ENCODE measurements at regions not wholly inside any gene's neighbourhood (a gene's known extent, or its start where the extent isn't known, plus 50 kb on each side); places are given as distances from the start of the nearest gene placed in this dataset.

DNA sequence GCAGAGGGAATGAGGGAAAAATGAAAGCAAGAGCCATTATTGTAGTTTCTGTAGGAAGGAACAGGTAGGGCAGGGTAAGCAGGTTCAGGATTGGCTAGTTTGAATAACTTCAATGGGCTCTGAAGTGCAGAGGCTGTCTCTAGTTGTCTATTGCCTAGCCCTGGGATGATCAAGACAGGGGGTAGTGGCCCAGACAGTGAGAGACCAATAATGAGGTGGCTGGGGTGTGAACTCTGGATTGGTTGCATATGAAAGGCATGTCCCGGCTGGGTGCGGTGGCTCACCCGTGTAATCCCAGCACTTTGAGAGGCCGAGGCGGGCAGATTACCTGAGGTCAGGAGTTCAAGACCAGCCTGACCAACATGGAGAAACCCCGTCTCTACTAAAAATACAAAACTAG is 67.5 kb upstream of the SLC38A11 start:
- no peak for TF ChIP-seq JUND (IDR thresholded peaks at IDR 0.05)
- no peak for TF ChIP-seq CTCF (IDR thresholded peaks at IDR 0.05; ENCODE audit: low read depth, low read length, missing input control)
- TF ChIP-seq, protein P1, sequence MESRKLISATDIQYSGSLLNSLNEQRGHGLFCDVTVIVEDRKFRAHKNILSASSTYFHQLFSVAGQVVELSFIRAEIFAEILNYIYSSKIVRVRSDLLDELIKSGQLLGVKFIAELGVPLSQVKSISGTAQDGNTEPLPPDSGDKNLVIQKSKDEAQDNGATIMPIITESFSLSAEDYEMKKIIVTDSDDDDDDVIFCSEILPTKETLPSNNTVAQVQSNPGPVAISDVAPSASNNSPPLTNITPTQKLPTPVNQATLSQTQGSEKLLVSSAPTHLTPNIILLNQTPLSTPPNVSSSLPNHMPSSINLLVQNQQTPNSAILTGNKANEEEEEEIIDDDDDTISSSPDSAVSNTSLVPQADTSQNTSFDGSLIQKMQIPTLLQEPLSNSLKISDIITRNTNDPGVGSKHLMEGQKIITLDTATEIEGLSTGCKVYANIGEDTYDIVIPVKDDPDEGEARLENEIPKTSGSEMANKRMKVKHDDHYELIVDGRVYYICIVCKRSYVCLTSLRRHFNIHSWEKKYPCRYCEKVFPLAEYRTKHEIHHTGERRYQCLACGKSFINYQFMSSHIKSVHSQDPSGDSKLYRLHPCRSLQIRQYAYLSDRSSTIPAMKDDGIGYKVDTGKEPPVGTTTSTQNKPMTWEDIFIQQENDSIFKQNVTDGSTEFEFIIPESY (IDR thresholded peaks at IDR 0.05): no peak
- TF ChIP-seq TAF1 (conservative IDR thresholded peaks at IDR 0.05): no peak
- TF ChIP-seq MAX (IDR thresholded peaks at IDR 0.05): no peak
- no peak for TF ChIP-seq EGR1 (IDR thresholded peaks at IDR 0.05; ENCODE audit: low read depth in 2 of 2)
- TF ChIP-seq, protein P2, sequence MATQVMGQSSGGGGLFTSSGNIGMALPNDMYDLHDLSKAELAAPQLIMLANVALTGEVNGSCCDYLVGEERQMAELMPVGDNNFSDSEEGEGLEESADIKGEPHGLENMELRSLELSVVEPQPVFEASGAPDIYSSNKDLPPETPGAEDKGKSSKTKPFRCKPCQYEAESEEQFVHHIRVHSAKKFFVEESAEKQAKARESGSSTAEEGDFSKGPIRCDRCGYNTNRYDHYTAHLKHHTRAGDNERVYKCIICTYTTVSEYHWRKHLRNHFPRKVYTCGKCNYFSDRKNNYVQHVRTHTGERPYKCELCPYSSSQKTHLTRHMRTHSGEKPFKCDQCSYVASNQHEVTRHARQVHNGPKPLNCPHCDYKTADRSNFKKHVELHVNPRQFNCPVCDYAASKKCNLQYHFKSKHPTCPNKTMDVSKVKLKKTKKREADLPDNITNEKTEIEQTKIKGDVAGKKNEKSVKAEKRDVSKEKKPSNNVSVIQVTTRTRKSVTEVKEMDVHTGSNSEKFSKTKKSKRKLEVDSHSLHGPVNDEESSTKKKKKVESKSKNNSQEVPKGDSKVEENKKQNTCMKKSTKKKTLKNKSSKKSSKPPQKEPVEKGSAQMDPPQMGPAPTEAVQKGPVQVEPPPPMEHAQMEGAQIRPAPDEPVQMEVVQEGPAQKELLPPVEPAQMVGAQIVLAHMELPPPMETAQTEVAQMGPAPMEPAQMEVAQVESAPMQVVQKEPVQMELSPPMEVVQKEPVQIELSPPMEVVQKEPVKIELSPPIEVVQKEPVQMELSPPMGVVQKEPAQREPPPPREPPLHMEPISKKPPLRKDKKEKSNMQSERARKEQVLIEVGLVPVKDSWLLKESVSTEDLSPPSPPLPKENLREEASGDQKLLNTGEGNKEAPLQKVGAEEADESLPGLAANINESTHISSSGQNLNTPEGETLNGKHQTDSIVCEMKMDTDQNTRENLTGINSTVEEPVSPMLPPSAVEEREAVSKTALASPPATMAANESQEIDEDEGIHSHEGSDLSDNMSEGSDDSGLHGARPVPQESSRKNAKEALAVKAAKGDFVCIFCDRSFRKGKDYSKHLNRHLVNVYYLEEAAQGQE (IDR thresholded peaks at IDR 0.05): no peak
- no peak for TF ChIP-seq GABPA (IDR thresholded peaks at IDR 0.05 in 1 of 2, conservative IDR thresholded peaks at IDR 0.05 in 1 of 2)
- no peak for TF ChIP-seq FOXA1 (IDR thresholded peaks at IDR 0.05)
- TF ChIP-seq ATF3 (IDR thresholded peaks at IDR 0.05): no peak
- no peak for TF ChIP-seq RXRA (IDR thresholded peaks at IDR 0.05)
- TF ChIP-seq RAD21 (IDR thresholded peaks at IDR 0.05): no peak
- TF ChIP-seq SP1 (IDR thresholded peaks at IDR 0.05): no peak

All from liver (tissue), 3 donors.